ENCODE measurements at regions not wholly inside any gene's neighbourhood (a gene's known extent, or its start where the extent isn't known, plus 50 kb on each side); places are given as distances from the start of the nearest gene placed in this dataset.

GRCh38 chr14:101076451-101077198 lies 173.1 kb upstream of the RTL1 start:
- 61% methylated on average over 29 of the region's 29 CpGs for WGBS, 2 donors
- peak; percentile 6 to 74 for DNase-seq (ENCODE audit: low spot score in 2 of 2)
- intact Hi-C loops (cut with DNase I; ENCODE audit: low total_unique reads), result no loop called here

GRCh38 chr14:101077481-101078074 lies 174.1 kb upstream of the RTL1 start:
- intact Hi-C loops (cut with DNase I; ENCODE audit: low total_unique reads), result no loop called here
- WGBS, 2 donors, result 2 to 15% methylated on average over 17 to 24 of the region's 38 CpGs
- DNase-seq (ENCODE audit: low spot score in 2 of 2), result peak in 1 of 2 donors; percentile 75
- no peak overlapping the region for H3K4me3 ChIP-seq (ENCODE audit: low read depth, poor library complexity, severe bottlenecking)
- TF ChIP-seq POLR2A (IDR thresholded peaks at IDR 0.05) (no peak), CTCF (IDR thresholded peaks at IDR 0.05) (no peak)

More at GRCh38 chr14:101076451-101077198, 173.1 kb upstream of the RTL1 start:
- TF ChIP-seq POLR2A (IDR thresholded peaks at IDR 0.05) (no peak), CTCF (IDR thresholded peaks at IDR 0.05) (no peak)
- H3K4me3 ChIP-seq (ENCODE audit: low read depth, poor library complexity, severe bottlenecking), result no peak overlapping the region

DNA sequence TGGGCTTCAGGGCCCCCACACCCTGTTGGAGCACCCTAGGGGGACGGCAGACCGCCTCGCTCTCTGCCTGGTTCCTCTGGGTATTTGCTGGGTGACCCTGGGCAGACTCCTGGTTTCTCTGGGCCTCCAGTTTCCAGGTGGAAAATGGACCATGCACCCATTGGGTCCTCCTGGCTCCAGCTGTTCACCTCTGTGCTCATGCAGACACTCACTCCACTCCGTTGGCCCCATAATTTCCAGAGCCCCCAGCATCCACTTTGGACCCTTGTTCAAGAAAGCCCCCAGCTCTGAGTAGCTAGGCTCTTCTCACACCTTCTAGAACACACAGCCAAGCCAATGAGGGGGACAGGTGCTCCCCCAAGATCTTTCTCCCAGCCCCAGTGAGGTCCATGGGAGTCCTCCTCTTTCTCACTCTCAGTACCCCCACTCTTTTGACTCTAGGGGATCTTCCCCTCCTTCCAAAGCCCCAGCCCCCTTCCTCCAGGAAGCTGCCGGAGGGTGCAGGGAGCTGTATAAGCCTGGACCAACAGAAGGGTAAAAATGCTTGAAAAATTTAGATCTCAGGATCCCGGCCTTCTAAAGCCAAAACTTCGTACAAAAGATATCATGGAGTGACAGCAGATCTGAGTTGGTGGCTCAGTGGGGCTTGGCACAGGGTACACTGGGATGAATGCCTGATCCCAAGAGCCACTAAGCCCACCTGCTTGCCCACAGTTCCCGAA lies 174.8 kb upstream of the RTL1 start:
- intact Hi-C loops (cut with DNase I; ENCODE audit: low total_unique reads), result no loop called here
- no peak overlapping the region for H3K4me3 ChIP-seq (ENCODE audit: low read depth, poor library complexity, severe bottlenecking)
- WGBS, 2 donors, result 73 to 77% methylated on average over 7 of the region's 8 CpGs
- TF ChIP-seq POLR2A (IDR thresholded peaks at IDR 0.05), result no peak
- DNase-seq (ENCODE audit: low spot score in 2 of 2), result peak; percentile 8 to 61

GRCh38 chr14:101078892-101079221 lies 175.3 kb upstream of the RTL1 start:
- 61 to 76% methylated on average over 8 to 9 of the region's 9 CpGs for WGBS, 2 donors
- no peak overlapping the region for H3K4me3 ChIP-seq (ENCODE audit: low read depth, poor library complexity, severe bottlenecking)
- peak in 1 of 2 donors; percentile 58 for DNase-seq (ENCODE audit: low spot score in 2 of 2)
- TF ChIP-seq POLR2A (IDR thresholded peaks at IDR 0.05) (no peak), CTCF (IDR thresholded peaks at IDR 0.05) (no peak)
- intact Hi-C loops (cut with DNase I; ENCODE audit: low total_unique reads), result no loop called here

- no peak overlapping the region for H3K4me3 ChIP-seq (ENCODE audit: low read depth, poor library complexity, severe bottlenecking)
- WGBS, 2 donors, result 91 to 92% methylated on average over 2 of the region's 2 CpGs
- TF ChIP-seq POLR2A (IDR thresholded peaks at IDR 0.05) (no peak), CTCF (IDR thresholded peaks at IDR 0.05) (no peak)
- no peak for DNase-seq (ENCODE audit: low spot score in 2 of 2)
- intact Hi-C loops (cut with DNase I; ENCODE audit: low total_unique reads), result no loop called here
Measured at GRCh38 chr14:101080922-101081593, 177.5 kb upstream of the RTL1 start.

- WGBS, 2 donors, result 76 to 77% methylated on average over 10 of the region's 10 CpGs
- H3K4me3 ChIP-seq (ENCODE audit: low read depth, poor library complexity, severe bottlenecking), result no peak overlapping the region
- peak in 1 of 2 donors; percentile 45 for DNase-seq (ENCODE audit: low spot score in 2 of 2)
- intact Hi-C loops (cut with DNase I; ENCODE audit: low total_unique reads), result no loop called here
- TF ChIP-seq CTCF (IDR thresholded peaks at IDR 0.05) (no peak), POLR2A (IDR thresholded peaks at IDR 0.05) (no peak)
Measured at GRCh38 chr14:101082036-101082435, 178.5 kb upstream of the RTL1 start.
